ENCODE measurements at regions not wholly inside any gene's neighbourhood (a gene's known extent, or its start where the extent isn't known, plus 50 kb on each side); places are given as distances from the start of the nearest gene placed in this dataset.

- DNase-seq (ENCODE audit: low read depth in 2 of 2) = no peak
- no peak for TF ChIP-seq CTCF (IDR thresholded peaks at IDR 0.05; ENCODE audit: low read depth, low read length)
- H3K4me3 ChIP-seq (replicated peaks in 1 of 2; ENCODE audit: low read depth in 2 of 2, low read length in 2 of 2) = no peak overlapping the region
Measured at GRCh38 chr2:2542966-2543611, 212.0 kb upstream of the MYT1L start.

GRCh38 chr2:2542316-2542715 lies 211.2 kb upstream of the MYT1L start:
- H3K4me3 ChIP-seq (replicated peaks in 1 of 2; ENCODE audit: low read depth in 2 of 2, low read length in 2 of 2) = no peak overlapping the region
- DNase-seq (ENCODE audit: low read depth in 2 of 2) = no peak
- TF ChIP-seq CTCF (IDR thresholded peaks at IDR 0.05; ENCODE audit: low read depth, low read length) = no peak

GRCh38 chr2:2540406-2540805 lies 209.3 kb upstream of the MYT1L start:
- no peak for DNase-seq (ENCODE audit: low read depth in 2 of 2)
- H3K4me3 ChIP-seq (replicated peaks in 1 of 2; ENCODE audit: low read depth in 2 of 2, low read length in 2 of 2) = no peak overlapping the region
- no peak for TF ChIP-seq CTCF (IDR thresholded peaks at IDR 0.05; ENCODE audit: low read depth, low read length)

- no peak overlapping the region for H3K4me3 ChIP-seq (replicated peaks in 1 of 2; ENCODE audit: low read depth in 2 of 2, low read length in 2 of 2)
- no peak for DNase-seq (ENCODE audit: low read depth in 2 of 2)
- TF ChIP-seq CTCF (IDR thresholded peaks at IDR 0.05; ENCODE audit: low read depth, low read length) = no peak
Measured at GRCh38 chr2:2536416-2537056, 205.5 kb upstream of the MYT1L start.

- TF ChIP-seq CTCF (IDR thresholded peaks at IDR 0.05; ENCODE audit: low read depth, low read length) = no peak
- H3K4me3 ChIP-seq (replicated peaks in 1 of 2; ENCODE audit: low read depth in 2 of 2, low read length in 2 of 2) = no peak overlapping the region
- DNase-seq (ENCODE audit: low read depth in 2 of 2) = no peak
Measured at GRCh38 chr2:2530334-2530733, 199.3 kb upstream of the MYT1L start.

GRCh38 chr2:2528846-2529245 lies 197.8 kb upstream of the MYT1L start:
- no peak for TF ChIP-seq CTCF (IDR thresholded peaks at IDR 0.05; ENCODE audit: low read depth, low read length)
- no peak overlapping the region for H3K4me3 ChIP-seq (replicated peaks in 1 of 2; ENCODE audit: low read depth in 2 of 2, low read length in 2 of 2)
- no peak for DNase-seq (ENCODE audit: low read depth in 2 of 2)
